K562 (cell line): ENCODE measurements at regions not wholly inside any gene's neighbourhood (a gene's known extent, or its start where the extent isn't known, plus 50 kb on each side); places are given as distances from the start of the nearest gene placed in this dataset.

Source experiments
- ATAC-seq: fragments of 200-7000 bp; cut with Tn5 transposase; 3 replicates; pipeline ENCODE4 v1.9.1; 2020; ENCODE audit warnings: moderate library complexity
- BruUV-seq: library from RNA; stranded (reverse); fragments of 400-500 nt; replicated peaks from 2 replicates; lab custom pipeline; 2021; lab: Mats Ljungman, UMichigan
- CTCF ChIA-PET: fragments of 300-600 bp; formaldehyde crosslinking; extraction: SDS; loops from one replicate; lab custom pipeline; 2021; ENCODE audit warnings: low intra/inter-chr PET ratio; lab: Yijun Ruan, JAX
- POLR2A ChIA-PET: fragments of 300-600, 350-650 bp; sonication (Branson Sonifier 250); formaldehyde crosslinking; extraction: SDS; loops from one replicate; lab custom pipeline; 2021; ENCODE audit warnings: antibody characterized with exemption, inconsistent platforms; lab: Yijun Ruan, JAX
- DNase-seq, 4 experiments: peaks; one replicate each; pipeline versions ENCODE4 v3.0.0 to v3.0.0-alpha.2; 2011 to 2018; ENCODE audit warnings: low spot score in 3 of 4, mixed read lengths in 3 of 4; ENCODE audit errors: extremely low read depth in 1 of 4
- FAIRE-seq: peaks from 2 replicates; lab custom pipeline; 2011; peaks lifted over from hg19 to GRCh38; lab: Jason Lieb, UNC
- H2AFZ ChIP-seq: 2 replicates; pipeline ENCODE4 v1.6.0; 2011; ENCODE audit warnings: low read depth, low read length, control low read depth, inconsistent platforms
- H3K27ac ChIP-seq: fragments of 200-600 bp; 3 replicates; pipeline ENCODE4 v1.8.0; 2011; ENCODE audit warnings: low read depth, mild to moderate bottlenecking, control low read depth, inconsistent platforms, low read length, moderate library complexity, mixed read lengths; ENCODE audit errors: extremely low read depth
- H3K27me3 ChIP-seq, 2 experiments: fragments of 300-600 bp in 1 of 2; 2 replicates in 1 of 2; 3 replicates in 1 of 2; pipeline versions ENCODE4 v1.6.0 to v1.8.0; 2011; ENCODE audit warnings: inconsistent platforms in 2 of 2, low read length in 2 of 2, mild to moderate bottlenecking in 1 of 2, mixed read lengths in 1 of 2, moderate library complexity in 1 of 2; ENCODE audit not compliant: control insufficient read depth in 2 of 2, insufficient read depth in 2 of 2
- H3K36me3 ChIP-seq: fragments of 300-600 bp; 3 replicates; pipeline ENCODE4 v1.8.0; 2011; ENCODE audit warnings: mild to moderate bottlenecking, low read length, inconsistent platforms; ENCODE audit not compliant: control insufficient read depth, insufficient read depth
- H3K4me1 ChIP-seq, 2 experiments: fragments of 200-600 bp in 1 of 2; replicated peaks in 1 of 2; 2 replicates in 1 of 2; 3 replicates in 1 of 2; pipeline versions ENCODE4 v1.5.1 to v1.8.0; 2011; ENCODE audit warnings: inconsistent platforms in 2 of 2, low read length in 2 of 2, mild to moderate bottlenecking in 1 of 2, mixed read lengths in 1 of 2, moderate library complexity in 1 of 2; ENCODE audit not compliant: control insufficient read depth in 2 of 2, insufficient read depth in 2 of 2
- H3K4me2 ChIP-seq: 2 replicates; pipeline ENCODE4 v1.6.1; 2011; ENCODE audit warnings: low read length, control low read depth, inconsistent platforms, mixed read lengths; ENCODE audit not compliant: insufficient read depth
- H3K4me3 ChIP-seq: fragments of 200-600 bp; sonication (generic), shearing (Covaris generic); 2 replicates; pipeline ENCODE4 v1.5.1; 2016; ENCODE audit warnings: control low read depth, inconsistent platforms
- H3K79me2 ChIP-seq: fragments of 200-600 bp; 3 replicates; pipeline ENCODE4 v1.8.0; 2011; ENCODE audit warnings: low read length, inconsistent platforms; ENCODE audit not compliant: control insufficient read depth, insufficient read depth
- H3K9ac ChIP-seq, 2 experiments: 2 replicates each; pipeline versions ENCODE4 v1.6.0 to v1.6.1; 2011; ENCODE audit warnings: low read depth in 2 of 2, low read length in 2 of 2, control low read depth in 1 of 2, inconsistent platforms in 1 of 2, mild to moderate bottlenecking in 1 of 2, mixed read lengths in 1 of 2; ENCODE audit not compliant: insufficient read depth in 1 of 2
- H3K9me1 ChIP-seq: one replicate; pipeline ENCODE4 v1.6.0; 2011; ENCODE audit warnings: inconsistent platforms, mild to moderate bottlenecking, low read length, moderate library complexity; ENCODE audit not compliant: control insufficient read depth, insufficient read depth
- H3K9me3 ChIP-seq: replicated peaks from 2 replicates; pipeline ENCODE4 v1.5.1; 2011; ENCODE audit warnings: low read depth, low read length, inconsistent platforms; ENCODE audit not compliant: control insufficient read depth, insufficient read depth
- H4K20me1 ChIP-seq: replicated peaks from 2 replicates; pipeline ENCODE4 v1.6.1; 2011; ENCODE audit warnings: low read length, inconsistent platforms, mixed read lengths; ENCODE audit not compliant: control insufficient read depth, insufficient read depth
- AFF1 ChIP-seq, 2 experiments: fragments of 450-650 bp; IDR thresholded peaks; 2 replicates each; pipeline ENCODE4 v1.6.1; 2018; ENCODE audit warnings: mild to moderate bottlenecking in 2 of 2, low read depth in 1 of 2; ENCODE audit not compliant: partially characterized antibody in 2 of 2
- GABPA ChIP-seq: fragments of 200-800 bp; sonication (Bioruptor generic); conservative IDR thresholded peaks from 2 replicates; pipeline ENCODE4 v1.6.1; 2016; ENCODE audit warnings: low read depth, missing genetic modification characterization, missing compliant biosample characterization
- GTF2B ChIP-seq: IDR thresholded peaks from 2 replicates; pipeline ENCODE4 v1.6.1; 2011; ENCODE audit not compliant: insufficient read length; ENCODE audit errors: extremely low read depth
- NUFIP1 ChIP-seq: fragments of 450-650 bp; IDR thresholded peaks from 2 replicates; pipeline ENCODE4 v1.6.1; 2018; ENCODE audit not compliant: partially characterized antibody
- PKNOX1 ChIP-seq: fragments of 450-650 bp; IDR thresholded peaks from 2 replicates; pipeline ENCODE4 v1.6.1; 2016
- WGBS: fragments of 100-300 bp; shearing (Covaris generic); methylation state at CpG from one replicate; pipeline ENCODE4 v1.1.6; 2016; ENCODE audit warnings: low coverage, mixed read lengths; ENCODE audit not compliant: insufficient coverage; ENCODE audit errors: missing lambda C conversion rate; 5-methylcytosine and 5-hydroxymethylcytosine counted together
- in situ Hi-C: fragments of 300-500 bp; cut with MboI; formaldehyde crosslinking; loops from 4 replicates; pipeline ENCODE4 v1.15.0; 2018; ENCODE audit warnings: inconsistent platforms, mixed read lengths
- intact Hi-C: fragments of 100-400 bp; cut with micrococcal nuclease; formaldehyde crosslinking; loops from 2 replicates; pipeline ENCODE4 v1.14.2; 2022

GRCh38 chr2:180599804-180600203 is 380.6 kb upstream of the UBE2E3 start (continued):
- TF ChIP-seq PKNOX1 (no peak), NUFIP1 (no peak)
- TF ChIP-seq, all 486 proteins: peak for 0

- in situ Hi-C loops: no loop called here
- H3K79me2 ChIP-seq: no peaks in the 10 kb centered on the region
- no peaks in the 10 kb centered on the region for H3K36me3 ChIP-seq
- TF ChIP-seq GABPA (no peak), AFF1 (IDR thresholded peaks at IDR 0.05; ENCODE audit: low read depth in 1 of 2, partially characterized antibody in 2 of 2) (no peak), GTF2B (no peak)
- H3K27ac ChIP-seq: no peak overlapping the region
- intact Hi-C loops: no loop called here
- no peak overlapping the region for H3K4me3 ChIP-seq
- no peak overlapping the region for H3K9ac ChIP-seq
- no peaks in the 10 kb centered on the region for H4K20me1 ChIP-seq
- POLR2A ChIA-PET: no interaction called here
- H3K9me1 ChIP-seq: no peaks in the 10 kb centered on the region
- DNase-seq (no peak), FAIRE-seq (no peak), ATAC-seq (no peak)
- no peaks in the 10 kb centered on the region for H3K27me3 ChIP-seq
- H3K9me3 ChIP-seq: no peaks in the 10 kb centered on the region
- no peak overlapping the region for H2AFZ ChIP-seq
- BruUV-seq: no TSS peak
- no peak overlapping the region for H3K4me2 ChIP-seq
- WGBS: 0% methylated on average over 2 of the region's 2 CpGs
- H3K4me1 ChIP-seq: no peaks in the 10 kb centered on the region
- CTCF ChIA-PET: no interaction called here
Measured at GRCh38 chr2:180597179-180597578, 383.2 kb upstream of the UBE2E3 start.
